KG1 (cell line): ENCODE measurements at regions not wholly inside any gene's neighbourhood (a gene's known extent, or its start where the extent isn't known, plus 50 kb on each side); places are given as distances from the start of the nearest gene placed in this dataset.

Experiments used
- DNase-seq: peaks from one replicate; lab custom pipeline; 2025; lab: John Stamatoyannopoulos, UW

DNA sequence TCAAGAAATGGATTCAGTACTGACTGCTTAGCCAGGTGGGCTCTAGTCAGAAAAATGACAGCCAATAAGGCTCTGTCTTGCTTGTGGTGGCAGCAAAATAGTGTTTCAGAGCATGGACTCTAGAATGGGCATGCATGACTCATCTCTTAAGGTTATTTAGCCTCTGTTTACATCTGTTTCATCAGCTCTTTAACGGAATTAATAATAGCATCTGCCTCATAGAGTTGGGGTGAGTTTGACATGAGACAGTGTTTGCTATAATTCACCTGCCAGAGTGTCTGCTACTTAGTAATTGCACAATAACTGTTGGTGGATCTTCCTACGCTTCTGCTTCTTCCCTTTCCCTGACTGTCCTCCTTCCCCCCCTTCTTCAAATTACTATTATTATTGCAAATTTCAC, 350.4 kb upstream of the SEMA6D start:
- DNase-seq: no peak

DNA sequence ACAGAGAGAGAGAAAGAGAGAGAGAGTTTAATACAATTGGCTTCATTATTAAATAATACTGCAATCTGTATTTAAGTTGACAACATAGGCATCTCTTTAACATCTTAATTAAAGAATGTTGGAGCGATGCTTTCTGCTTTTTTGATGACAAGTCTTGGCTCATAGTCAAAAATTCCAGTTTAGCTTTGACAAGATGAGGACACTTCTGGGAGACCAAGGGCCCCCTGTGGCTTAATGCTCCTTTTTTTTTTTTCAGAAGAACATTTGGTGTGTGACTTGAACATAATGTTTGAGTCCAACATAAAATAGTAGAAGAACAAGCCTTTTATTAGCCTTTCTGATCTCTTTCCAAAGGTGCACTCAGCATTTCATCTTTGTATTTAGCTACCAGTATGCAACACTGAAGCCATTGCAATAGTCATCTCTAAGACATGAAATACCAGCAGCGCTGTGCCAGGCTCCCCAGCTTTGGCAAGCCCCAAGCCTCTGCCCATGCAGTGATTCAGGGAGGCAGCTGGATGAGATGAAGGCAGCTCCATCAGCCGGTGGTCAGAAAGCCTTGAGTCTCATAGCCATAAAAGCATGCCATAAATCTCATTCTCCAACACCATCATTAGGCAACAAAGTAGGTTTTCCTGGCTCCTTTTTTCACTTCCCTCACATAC, 349.4 kb upstream of the SEMA6D start:
- no peak for DNase-seq

DNA sequence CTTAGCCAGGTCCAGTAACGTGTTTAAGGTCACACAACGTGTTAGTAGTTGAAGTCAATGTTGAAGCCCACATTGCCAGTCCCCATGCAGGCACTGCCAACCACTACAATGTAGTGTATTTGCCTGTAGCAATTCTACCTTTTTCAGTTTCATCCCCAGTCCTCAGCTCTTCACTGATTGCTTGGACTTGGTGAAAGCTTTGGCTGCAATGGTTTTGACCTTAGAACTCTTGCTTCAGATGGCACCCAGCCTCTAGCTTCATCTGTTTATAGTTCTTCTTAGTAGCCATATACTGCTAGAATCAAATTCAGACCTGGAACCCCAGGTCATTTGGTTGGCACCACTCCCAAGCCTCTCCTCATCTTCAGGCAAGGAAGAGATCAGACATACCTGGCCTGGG, 345.4 kb upstream of the SEMA6D start:
- no peak for DNase-seq

DNA sequence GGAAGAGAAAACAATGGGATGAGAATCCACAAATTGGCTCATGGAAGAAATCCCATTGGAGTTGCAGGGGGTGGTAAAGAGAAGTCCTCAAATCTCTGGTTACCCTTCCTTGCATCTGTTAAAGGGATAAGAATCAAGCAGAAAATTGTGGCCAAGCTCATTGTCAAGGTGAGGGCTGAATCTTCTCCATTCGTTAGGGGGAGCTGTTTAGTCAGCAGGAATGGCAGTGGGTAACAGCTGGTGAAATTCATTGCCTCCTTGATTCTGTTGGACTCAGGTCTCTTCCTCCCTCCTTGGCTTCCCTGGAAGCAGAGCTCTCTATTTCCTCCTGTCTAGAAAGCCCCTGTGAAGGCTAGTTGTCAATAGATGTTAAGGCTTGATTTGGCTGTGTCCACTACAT, 343.1 kb upstream of the SEMA6D start:
- DNase-seq: no peak

DNA sequence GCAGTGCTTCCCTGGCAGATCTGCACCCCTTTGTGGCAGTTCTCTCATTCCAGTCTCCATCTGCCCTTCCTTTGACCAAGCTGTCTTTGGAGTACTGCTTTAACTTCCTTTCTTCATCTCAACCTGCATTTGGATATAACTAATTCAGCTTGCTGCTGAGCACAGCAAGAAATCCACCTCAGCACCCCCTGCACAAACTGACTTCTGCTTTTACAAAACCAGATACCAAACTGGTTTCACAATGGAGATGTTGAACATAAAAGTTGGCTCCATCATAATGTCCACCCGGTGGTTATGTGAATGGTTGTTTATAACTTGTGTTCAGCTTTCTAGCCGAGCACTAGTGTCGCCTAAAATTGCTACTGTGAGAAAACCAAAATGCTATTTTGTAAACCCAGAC, 341.1 kb upstream of the SEMA6D start:
- DNase-seq: no peak

GRCh38 chr15:47377465-47377864, 339.8 kb upstream of the SEMA6D start:
- no peak for DNase-seq

GRCh38 chr15:47378527-47378926, 338.8 kb upstream of the SEMA6D start:
- DNase-seq: no peak

GRCh38 chr15:47383102-47383501, 334.2 kb upstream of the SEMA6D start:
- no peak for DNase-seq

DNA sequence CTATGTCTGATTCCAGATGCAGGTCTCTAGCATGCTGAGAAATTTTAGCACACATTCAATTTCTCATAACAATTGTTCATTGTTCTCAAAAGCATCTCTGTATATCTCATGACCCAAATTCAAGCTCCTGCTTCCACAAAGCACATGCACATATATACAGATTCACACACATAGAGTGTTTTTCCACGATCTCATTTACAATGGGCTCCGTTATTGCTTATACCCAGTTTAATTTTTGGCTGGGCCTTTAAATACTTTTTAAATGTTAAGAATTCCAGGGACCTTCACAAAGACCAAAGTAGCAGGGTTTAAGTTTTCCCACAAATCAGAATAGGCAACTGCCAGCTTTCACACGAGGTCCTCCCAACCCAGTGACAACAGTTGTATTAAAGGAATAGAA, 333.5 kb upstream of the SEMA6D start:
- no peak for DNase-seq

GRCh38 chr15:47384341-47384740, 333.0 kb upstream of the SEMA6D start:
- DNase-seq: no peak

DNA sequence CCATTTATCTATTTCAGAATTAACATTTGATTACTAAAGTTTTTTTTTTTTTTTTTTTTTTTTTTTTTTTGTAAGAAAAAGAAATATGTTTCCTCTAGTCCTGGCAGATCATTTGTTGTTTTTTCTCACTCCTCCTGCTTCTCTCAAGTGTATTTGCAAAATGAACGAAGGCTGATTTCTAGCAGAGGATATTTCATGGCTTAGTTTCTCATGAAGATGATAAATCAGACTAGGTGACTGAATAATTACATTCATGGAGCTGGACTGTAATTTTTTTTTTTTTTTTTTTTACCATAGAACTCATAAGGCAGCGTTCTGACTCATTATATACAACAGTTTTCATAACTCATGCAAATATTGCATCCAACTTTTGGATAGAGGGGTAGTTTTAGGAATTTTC, 332.5 kb upstream of the SEMA6D start:
- DNase-seq: no peak

DNA sequence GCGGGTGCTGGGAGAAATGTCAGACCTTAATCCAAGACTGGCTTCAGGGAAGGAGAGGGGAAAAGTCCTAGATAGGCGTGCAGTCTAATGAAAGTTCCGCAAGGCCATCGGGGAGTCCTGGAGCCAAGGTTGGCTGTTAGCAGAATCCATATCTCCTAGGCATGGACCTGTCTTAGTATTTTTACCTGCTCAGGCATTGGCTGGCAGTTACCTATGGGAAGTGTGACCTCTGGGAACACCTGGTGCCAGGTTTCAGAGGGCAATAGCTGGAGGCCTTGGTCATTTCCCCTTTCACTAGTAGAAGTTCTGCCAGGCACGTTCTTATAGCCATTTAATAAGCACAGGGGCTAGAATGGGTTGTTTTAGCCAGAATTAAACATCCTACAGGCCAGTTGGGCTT, 330.8 kb upstream of the SEMA6D start:
- no peak for DNase-seq

GRCh38 chr15:47388299-47388698, 329.0 kb upstream of the SEMA6D start:
- DNase-seq: no peak

GRCh38 chr15:47390208-47390765, 327.0 kb upstream of the SEMA6D start:
- no peak for DNase-seq

- DNase-seq: no peak
Observed at GRCh38 chr15:47394286-47394809, 323.0 kb upstream of the SEMA6D start.

- DNase-seq: no peak
Observed at GRCh38 chr15:47395076-47395475, 322.2 kb upstream of the SEMA6D start.

DNA sequence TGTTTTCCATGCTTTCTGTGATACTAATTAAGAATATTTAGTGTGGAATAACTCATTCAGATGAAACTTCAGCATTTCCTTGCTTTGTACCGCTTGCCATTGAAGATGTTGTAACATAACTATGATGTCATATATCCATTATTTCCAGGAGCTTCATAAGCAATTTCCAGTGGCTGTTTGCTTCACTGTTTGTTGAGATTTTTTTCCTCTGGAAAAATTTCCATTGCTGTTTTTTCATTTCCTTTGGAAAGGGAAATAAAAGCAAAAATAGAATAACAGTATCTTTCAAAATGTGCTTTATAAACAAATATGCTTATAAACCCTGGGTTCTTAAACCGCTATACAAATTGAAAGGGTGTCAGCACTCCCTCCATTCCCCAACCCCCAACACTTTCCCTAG, 319.6 kb upstream of the SEMA6D start:
- no peak for DNase-seq

- DNase-seq: no peak
Observed at GRCh38 chr15:47398132-47398531, 319.2 kb upstream of the SEMA6D start.

GRCh38 chr15:47398594-47398993, 318.7 kb upstream of the SEMA6D start:
- no peak for DNase-seq

DNA sequence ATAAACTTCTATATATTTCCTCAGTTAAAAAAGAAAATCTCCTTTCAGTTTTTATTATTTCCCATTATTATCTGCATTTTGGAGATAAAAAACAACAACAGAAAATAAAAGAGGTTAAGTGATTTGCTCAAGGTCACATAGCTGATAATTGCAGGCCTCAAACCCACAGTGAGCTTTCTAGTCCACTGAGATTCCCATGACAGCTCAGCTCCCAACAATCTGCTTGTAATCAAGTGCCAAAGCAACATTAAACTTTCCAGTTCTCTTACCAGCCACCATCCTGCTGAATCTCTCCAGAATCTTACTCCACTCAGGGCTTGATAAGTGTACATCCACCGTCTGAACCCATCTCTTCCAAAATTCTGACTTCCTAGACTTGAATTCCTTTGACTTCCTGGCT, 318.2 kb upstream of the SEMA6D start:
- no peak for DNase-seq

GRCh38 chr15:47400603-47401002, 316.7 kb upstream of the SEMA6D start:
- no peak for DNase-seq

- DNase-seq: no peak
Observed at GRCh38 chr15:47401427-47401826, 315.9 kb upstream of the SEMA6D start.

- no peak for DNase-seq
Observed at GRCh38 chr15:47402829-47403228, 314.5 kb upstream of the SEMA6D start.

DNA sequence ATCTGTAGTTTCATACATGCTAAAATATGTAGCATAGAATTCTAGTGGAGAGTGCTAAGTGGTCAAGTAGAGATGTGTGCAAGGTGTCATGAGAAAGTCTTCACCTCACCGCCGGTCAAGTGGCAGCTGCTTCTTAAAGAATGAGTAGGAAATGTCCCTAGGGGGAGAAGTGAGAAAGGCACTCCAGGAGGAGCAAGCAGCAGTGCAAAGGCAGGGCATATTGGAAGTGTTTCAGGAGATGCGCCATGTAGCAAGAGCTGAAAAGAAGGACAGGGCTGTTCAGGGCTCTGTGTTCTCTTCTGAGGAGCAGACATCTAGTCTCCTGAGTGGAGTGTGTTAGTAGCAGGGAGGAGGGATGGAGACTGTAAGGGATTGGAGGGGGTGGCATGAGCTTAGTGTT, 312.4 kb upstream of the SEMA6D start:
- no peak for DNase-seq
